ENCODE measurements at regions not wholly inside any gene's neighbourhood (a gene's known extent, or its start where the extent isn't known, plus 50 kb on each side); places are given as distances from the start of the nearest gene placed in this dataset.

- TF ChIP-seq TCF15 (CRISPR knock-in tag; IDR thresholded peaks at IDR 0.05): no peak
- TF ChIP-seq UBTF (IDR thresholded peaks at IDR 0.05; ENCODE audit: borderline replicate concordance in 1 of 2, low read depth in 2 of 2, low read length in 2 of 2): no peak
- peak; percentile 64 for TF ChIP-seq GATAD2B (IDR thresholded peaks at IDR 0.05; ENCODE audit: borderline replicate concordance)
- TF ChIP-seq CREM (IDR thresholded peaks at IDR 0.05; ENCODE audit: low read depth): no peak
- TF ChIP-seq ZNF143 (CRISPR knock-in tag; IDR thresholded peaks at IDR 0.05): no peak
- no peak for TF ChIP-seq ZNF41 (CRISPR knock-in tag; conservative IDR thresholded peaks at IDR 0.05)
- TF ChIP-seq CEBPG (CRISPR knock-in tag; IDR thresholded peaks at IDR 0.05): no peak
- TF ChIP-seq CEBPG (tag; conservative IDR thresholded peaks at IDR 0.05 in 1 of 2, IDR thresholded peaks at IDR 0.05 in 1 of 2): no peak
- TF ChIP-seq RBM15 (IDR thresholded peaks at IDR 0.05; ENCODE audit: insufficient read depth, low read length): no peak
- TF ChIP-seq CTBP1 (IDR thresholded peaks at IDR 0.05; ENCODE audit: borderline replicate concordance): peak; percentile 62; the same call in 1 of the 2 replicates
- no peak for TF ChIP-seq MCM2 (IDR thresholded peaks at IDR 0.05; ENCODE audit: low read depth)
- peak in 1 of 2 experiments; percentile 83; a peak in 2 of 4 replicates for TF ChIP-seq RCOR1 (IDR thresholded peaks at IDR 0.05; ENCODE audit: borderline replicate concordance in 1 of 2, low read depth in 2 of 2, low read length in 2 of 2)
- TF ChIP-seq DPF2 (IDR thresholded peaks at IDR 0.05): peak; percentile 70
- TF ChIP-seq, protein P1, sequence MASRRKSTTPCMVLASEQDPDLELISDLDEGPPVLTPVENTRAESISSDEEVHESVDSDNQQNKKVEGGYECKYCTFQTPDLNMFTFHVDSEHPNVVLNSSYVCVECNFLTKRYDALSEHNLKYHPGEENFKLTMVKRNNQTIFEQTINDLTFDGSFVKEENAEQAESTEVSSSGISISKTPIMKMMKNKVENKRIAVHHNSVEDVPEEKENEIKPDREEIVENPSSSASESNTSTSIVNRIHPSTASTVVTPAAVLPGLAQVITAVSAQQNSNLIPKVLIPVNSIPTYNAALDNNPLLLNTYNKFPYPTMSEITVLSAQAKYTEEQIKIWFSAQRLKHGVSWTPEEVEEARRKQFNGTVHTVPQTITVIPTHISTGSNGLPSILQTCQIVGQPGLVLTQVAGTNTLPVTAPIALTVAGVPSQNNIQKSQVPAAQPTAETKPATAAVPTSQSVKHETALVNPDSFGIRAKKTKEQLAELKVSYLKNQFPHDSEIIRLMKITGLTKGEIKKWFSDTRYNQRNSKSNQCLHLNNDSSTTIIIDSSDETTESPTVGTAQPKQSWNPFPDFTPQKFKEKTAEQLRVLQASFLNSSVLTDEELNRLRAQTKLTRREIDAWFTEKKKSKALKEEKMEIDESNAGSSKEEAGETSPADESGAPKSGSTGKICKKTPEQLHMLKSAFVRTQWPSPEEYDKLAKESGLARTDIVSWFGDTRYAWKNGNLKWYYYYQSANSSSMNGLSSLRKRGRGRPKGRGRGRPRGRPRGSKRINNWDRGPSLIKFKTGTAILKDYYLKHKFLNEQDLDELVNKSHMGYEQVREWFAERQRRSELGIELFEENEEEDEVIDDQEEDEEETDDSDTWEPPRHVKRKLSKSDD (conservative IDR thresholded peaks at IDR 0.05; ENCODE audit: low read length): no peak
- TF ChIP-seq, protein P2, sequence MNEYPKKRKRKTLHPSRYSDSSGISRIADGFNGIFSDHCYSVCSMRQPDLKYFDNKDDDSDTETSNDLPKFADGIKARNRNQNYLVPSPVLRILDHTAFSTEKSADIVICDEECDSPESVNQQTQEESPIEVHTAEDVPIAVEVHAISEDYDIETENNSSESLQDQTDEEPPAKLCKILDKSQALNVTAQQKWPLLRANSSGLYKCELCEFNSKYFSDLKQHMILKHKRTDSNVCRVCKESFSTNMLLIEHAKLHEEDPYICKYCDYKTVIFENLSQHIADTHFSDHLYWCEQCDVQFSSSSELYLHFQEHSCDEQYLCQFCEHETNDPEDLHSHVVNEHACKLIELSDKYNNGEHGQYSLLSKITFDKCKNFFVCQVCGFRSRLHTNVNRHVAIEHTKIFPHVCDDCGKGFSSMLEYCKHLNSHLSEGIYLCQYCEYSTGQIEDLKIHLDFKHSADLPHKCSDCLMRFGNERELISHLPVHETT (CRISPR knock-in tag; conservative IDR thresholded peaks at IDR 0.05 in 1 of 2, IDR thresholded peaks at IDR 0.05 in 1 of 2): peak in 1 of 2 experiments; percentile 62; a peak in 1 of 4 replicates
- TF ChIP-seq POLR2B (IDR thresholded peaks at IDR 0.05; ENCODE audit: low read depth, partially characterized antibody): no peak
Measured at GRCh38 chr3:170727754-170728153, 141.9 kb upstream of the SLC7A14 start (continued).

Measured in K562 (cell line).